Transverse colon (tissue), 4 donors: ENCODE measurements at regions not wholly inside any gene's neighbourhood (a gene's known extent, or its start where the extent isn't known, plus 50 kb on each side); places are given as distances from the start of the nearest gene placed in this dataset.

Experiments used
- DNase-seq: peaks from one replicate; pipeline ENCODE4 v3.0.0-alpha.2; 2019
- H3K27ac ChIP-seq, 4 donors: fragments of 200-600 bp; sonication (generic); 2 replicates each; pipeline ENCODE4 v1.5.1; 2016 to 2018; ENCODE audit warnings: inconsistent platforms in 4 of 4
- H3K27me3 ChIP-seq: fragments of 200-600 bp; sonication (generic); 2 replicates; pipeline ENCODE4 v1.5.1; 2017; ENCODE audit warnings: inconsistent platforms
- H3K36me3 ChIP-seq, 4 donors: fragments of 200-600 bp; sonication (generic); 2 replicates each; pipeline ENCODE4 v1.5.1; 2017 to 2019; ENCODE audit warnings: inconsistent platforms in 4 of 4
- H3K4me1 ChIP-seq, 4 donors: fragments of 200-600 bp; sonication (generic); 2 replicates each; pipeline ENCODE4 v1.5.1; 2017 to 2020; ENCODE audit warnings: inconsistent platforms in 4 of 4
- H3K4me3 ChIP-seq, 4 donors: fragments of 200-600 bp; sonication (generic); 1 replicate in 1 of 4; 2 replicates in 3 of 4; pipeline versions ENCODE4 v1.5.1 to v1.6.1; 2017 to 2019; ENCODE audit warnings: inconsistent platforms in 4 of 4
- H3K9me3 ChIP-seq, 2 donors: fragments of 200-600 bp; sonication (generic); 2 replicates each; pipeline ENCODE4 v1.5.1; 2017 to 2019; ENCODE audit warnings: inconsistent platforms in 2 of 2
- EP300 ChIP-seq: sonication (generic); formaldehyde crosslinking; IDR thresholded peaks from one replicate; pipeline ENCODE4 v1.6.1; 2017; ENCODE audit warnings: antibody characterized with exemption, low read depth
- POLR2A ChIP-seq: fragments of 450-650 bp; IDR thresholded peaks from one replicate; pipeline ENCODE4 v1.6.1; 2016; ENCODE audit warnings: antibody characterized with exemption, mild to moderate bottlenecking, moderate library complexity
- POLR2AphosphoS5 ChIP-seq, 3 donors: sonication (generic); formaldehyde crosslinking; IDR thresholded peaks; one replicate each; pipeline ENCODE4 v1.6.1; 2016; ENCODE audit warnings: antibody characterized with exemption in 3 of 3
- WGBS, 2 donors: methylation state at CpG; one replicate each; pipeline ENCODE4 v1.1.5; 2018; ENCODE audit warnings: low coverage in 1 of 2; 5-methylcytosine and 5-hydroxymethylcytosine counted together
- in situ Hi-C, 4 donors: fragments of 200-750 bp; cut with MboI; loops; one replicate each; pipeline versions ENCODE4 v1.15.0 to v1.15.1; 2017; ENCODE audit warnings: low sequenced_read_pairs in 3 of 4, low pct_ligation_motif_present in 1 of 4, low pct_unique_long_range_greater_than_20kb in 1 of 4
- intact Hi-C: fragments of 100-400 bp; cut with DNase I; formaldehyde crosslinking; loops from one replicate; pipeline ENCODE4 v1.15.1; 2023; ENCODE audit warnings: low total_unique reads
- TF ChIP-seq, protein P1 (sequence below), 5 experiments: fragments of 200-600 bp in 3 of 5; fragments of 450-650 bp in 2 of 5; sonication (generic) in 3 of 5; IDR thresholded peaks; 1 replicate in 2 of 5; 2 replicates in 3 of 5; pipeline ENCODE4 v1.5.1; 2016 to 2017; ENCODE audit warnings: antibody characterized with exemption in 5 of 5, inconsistent platforms in 3 of 5, mild to moderate bottlenecking in 2 of 5, moderate library complexity in 1 of 5

DNA sequence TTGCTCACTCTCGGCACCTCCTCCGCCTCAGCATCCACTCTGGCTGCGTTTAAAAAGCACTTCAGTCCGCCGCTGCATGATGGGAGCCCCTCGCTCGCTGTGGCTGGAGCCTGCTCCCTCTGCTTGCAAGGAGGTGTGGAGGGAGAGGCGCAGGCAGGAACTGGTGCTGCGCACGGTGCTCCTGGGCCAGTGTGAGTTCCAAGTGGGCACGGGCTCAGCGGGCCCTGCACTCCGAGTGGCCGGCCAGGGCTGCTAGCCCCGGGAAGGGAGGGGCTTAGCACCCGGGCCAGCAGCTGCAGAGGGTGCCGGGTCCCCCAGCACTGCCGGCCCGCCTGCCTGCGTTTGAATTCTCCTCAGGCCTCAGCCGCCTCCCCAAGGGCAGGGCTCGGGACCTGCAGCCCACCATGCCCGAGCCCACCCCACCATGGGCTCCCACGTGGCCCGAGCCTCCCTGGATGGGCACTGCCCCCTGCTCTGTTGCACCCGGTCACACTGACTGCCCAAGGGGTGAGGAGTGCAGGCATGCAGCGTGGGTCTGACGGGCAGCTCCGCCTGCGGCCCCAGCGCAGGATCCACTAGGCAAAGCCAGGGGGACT, 1599.5 kb downstream of the NCAM2 start:
- in situ Hi-C loops (no loop called here), intact Hi-C loops (no loop called here)
- no peaks in the 10 kb centered on the region for H3K27me3 ChIP-seq
- H3K9me3 ChIP-seq = no peaks in the 10 kb centered on the region
- no peak overlapping the region for H3K4me3 ChIP-seq
- no peak overlapping the region for H3K27ac ChIP-seq
- TF ChIP-seq EP300 (no peak), POLR2A (no peak), POLR2AphosphoS5 (IDR thresholded peaks at IDR 0.05) (no peak)
- TF ChIP-seq, protein P1, sequence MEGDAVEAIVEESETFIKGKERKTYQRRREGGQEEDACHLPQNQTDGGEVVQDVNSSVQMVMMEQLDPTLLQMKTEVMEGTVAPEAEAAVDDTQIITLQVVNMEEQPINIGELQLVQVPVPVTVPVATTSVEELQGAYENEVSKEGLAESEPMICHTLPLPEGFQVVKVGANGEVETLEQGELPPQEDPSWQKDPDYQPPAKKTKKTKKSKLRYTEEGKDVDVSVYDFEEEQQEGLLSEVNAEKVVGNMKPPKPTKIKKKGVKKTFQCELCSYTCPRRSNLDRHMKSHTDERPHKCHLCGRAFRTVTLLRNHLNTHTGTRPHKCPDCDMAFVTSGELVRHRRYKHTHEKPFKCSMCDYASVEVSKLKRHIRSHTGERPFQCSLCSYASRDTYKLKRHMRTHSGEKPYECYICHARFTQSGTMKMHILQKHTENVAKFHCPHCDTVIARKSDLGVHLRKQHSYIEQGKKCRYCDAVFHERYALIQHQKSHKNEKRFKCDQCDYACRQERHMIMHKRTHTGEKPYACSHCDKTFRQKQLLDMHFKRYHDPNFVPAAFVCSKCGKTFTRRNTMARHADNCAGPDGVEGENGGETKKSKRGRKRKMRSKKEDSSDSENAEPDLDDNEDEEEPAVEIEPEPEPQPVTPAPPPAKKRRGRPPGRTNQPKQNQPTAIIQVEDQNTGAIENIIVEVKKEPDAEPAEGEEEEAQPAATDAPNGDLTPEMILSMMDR (IDR thresholded peaks at IDR 0.05) = no peak
- no peak for DNase-seq
- 93% methylated on average over 30 of the region's 31 CpGs; no CpG with 5 or more reads in 1 of the 2 donors for WGBS, 2 donors
- H3K4me1 ChIP-seq = no peaks in the 10 kb centered on the region
- H3K36me3 ChIP-seq = no peaks in the 10 kb centered on the region

DNA sequence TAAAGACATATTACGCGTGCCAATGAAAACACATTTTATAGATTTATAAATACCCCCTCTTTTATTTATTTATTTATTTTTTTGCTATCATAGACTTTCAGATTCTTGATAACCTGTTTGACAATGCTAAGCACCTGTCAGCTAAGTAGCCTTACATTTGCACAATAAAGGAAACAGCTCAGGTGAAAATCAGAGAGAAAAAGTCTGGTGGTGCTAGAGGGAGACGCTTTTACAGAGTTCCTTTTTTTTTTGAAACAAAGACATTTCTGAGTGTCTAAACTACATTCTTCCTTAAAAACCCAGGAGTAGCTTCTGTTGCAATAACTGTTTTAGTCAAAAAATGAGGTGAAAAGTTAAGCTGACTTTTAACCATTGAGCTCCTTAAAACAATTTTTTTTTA, 1611.6 kb downstream of the NCAM2 start:
- in situ Hi-C loops (no loop called here), intact Hi-C loops (no loop called here)
- TF ChIP-seq POLR2A (no peak), POLR2AphosphoS5 (IDR thresholded peaks at IDR 0.05) (no peak), EP300 (no peak)
- TF ChIP-seq, protein P1 (IDR thresholded peaks at IDR 0.05) = no peak
- Histone ChIP-seq H3K4me3 (no peak overlapping the region), H3K36me3 (no peaks in the 10 kb centered on the region), H3K9me3 (no peaks in the 10 kb centered on the region), H3K27ac (no peak overlapping the region), H3K4me1 (no peaks in the 10 kb centered on the region), H3K27me3 (no peaks in the 10 kb centered on the region)
- 77% methylated on average over 3 of the region's 3 CpGs for WGBS, 2 donors
- no peak for DNase-seq

DNA sequence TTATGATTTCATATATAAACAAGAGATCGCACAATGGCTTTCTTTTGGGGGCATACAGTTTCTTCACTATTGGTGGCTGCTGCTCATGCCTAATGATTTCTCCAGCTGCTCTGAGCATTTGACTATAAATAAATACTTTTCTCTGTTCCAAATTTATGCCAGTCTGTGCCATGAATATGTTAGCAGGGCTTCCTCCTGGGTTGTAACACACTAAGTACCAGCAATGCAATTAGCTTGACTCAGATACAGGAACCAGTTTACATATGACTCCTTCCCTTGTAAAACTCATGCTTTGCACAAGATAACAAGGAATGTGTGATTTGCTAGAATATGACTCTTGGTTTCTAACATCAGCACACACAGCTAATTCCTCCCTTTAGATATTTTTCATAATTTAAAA, 1629.7 kb downstream of the NCAM2 start:
- 89 to 100% methylated on average over 1 of the region's 1 CpG for WGBS, 2 donors
- TF ChIP-seq EP300 (no peak), POLR2A (no peak), POLR2AphosphoS5 (IDR thresholded peaks at IDR 0.05) (no peak)
- TF ChIP-seq, protein P1 (IDR thresholded peaks at IDR 0.05) = no peak
- no peaks in the 10 kb centered on the region for H3K4me1 ChIP-seq
- in situ Hi-C loops (no loop called here), intact Hi-C loops (no loop called here)
- H3K27me3 ChIP-seq = no peaks in the 10 kb centered on the region
- no peak for DNase-seq
- H3K9me3 ChIP-seq = no peaks in the 10 kb centered on the region
- H3K4me3 ChIP-seq = no peak overlapping the region
- H3K27ac ChIP-seq = no peak overlapping the region
- H3K36me3 ChIP-seq = no peaks in the 10 kb centered on the region

DNA sequence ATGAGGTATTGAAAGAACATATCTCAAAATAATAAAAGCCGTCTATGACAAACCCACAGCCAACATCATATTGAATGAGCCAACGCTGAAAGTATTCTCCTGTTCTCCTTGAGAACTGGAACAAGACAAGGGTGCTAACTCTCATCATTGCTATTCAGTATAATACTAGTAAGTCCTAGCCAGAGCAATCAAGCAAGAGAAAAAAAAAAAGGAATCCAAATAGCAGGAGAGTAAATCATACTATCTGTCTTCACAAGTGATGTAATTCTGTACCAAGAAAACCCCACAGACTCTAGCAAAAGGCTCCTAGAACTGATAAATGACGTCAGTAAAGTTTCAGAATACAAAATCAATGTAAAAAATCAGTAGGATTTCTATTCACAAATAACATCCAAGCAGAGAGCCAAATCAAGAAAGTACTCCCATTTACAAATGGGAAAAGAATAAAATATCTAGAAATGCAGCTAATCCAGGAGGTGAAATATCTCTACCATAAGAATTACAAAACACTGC, 1632.8 kb downstream of the NCAM2 start:
- WGBS, 2 donors = 79 to 85% methylated on average over 3 of the region's 3 CpGs
- TF ChIP-seq EP300 (no peak), POLR2A (no peak), POLR2AphosphoS5 (IDR thresholded peaks at IDR 0.05) (no peak)
- TF ChIP-seq, protein P1 (IDR thresholded peaks at IDR 0.05) = no peak
- Histone ChIP-seq H3K27ac (no peak overlapping the region), H3K27me3 (no peaks in the 10 kb centered on the region), H3K36me3 (no peaks in the 10 kb centered on the region), H3K4me3 (no peak overlapping the region), H3K9me3 (no peaks in the 10 kb centered on the region), H3K4me1 (no peaks in the 10 kb centered on the region)
- intact Hi-C loops = no loop called here
- DNase-seq = no peak
- in situ Hi-C loops = no loop called here
